Adrenal gland (tissue), 5 donors: ENCODE measurements at regions not wholly inside any gene's neighbourhood (a gene's known extent, or its start where the extent isn't known, plus 50 kb on each side); places are given as distances from the start of the nearest gene placed in this dataset.

Experiments
- POLR2A ChIP-seq, 2 donors: fragments of 450-650 bp; IDR thresholded peaks; one replicate each; pipeline ENCODE4 v1.6.1; 2017; ENCODE audit warnings: antibody characterized with exemption in 2 of 2, mild to moderate bottlenecking in 2 of 2, moderate library complexity in 1 of 2
- TF ChIP-seq, protein P1 (sequence below), 6 experiments: fragments of 450-650 bp in 4 of 6; fragments of 200-600 bp in 2 of 6; sonication (generic) in 1 of 6; IDR thresholded peaks; 1 replicate in 5 of 6; 2 replicates in 1 of 6; pipeline versions ENCODE4 v1.5.1 to v1.8.0; 2016 to 2021; ENCODE audit warnings: antibody characterized with exemption in 6 of 6, mild to moderate bottlenecking in 2 of 6, moderate library complexity in 1 of 6
- donor health status: DM: no; HTN: no; CAD: no.

GRCh38 chr7:37526623-37527022 is 78.0 kb upstream of the ELMO1 start:
- TF ChIP-seq, protein P1, sequence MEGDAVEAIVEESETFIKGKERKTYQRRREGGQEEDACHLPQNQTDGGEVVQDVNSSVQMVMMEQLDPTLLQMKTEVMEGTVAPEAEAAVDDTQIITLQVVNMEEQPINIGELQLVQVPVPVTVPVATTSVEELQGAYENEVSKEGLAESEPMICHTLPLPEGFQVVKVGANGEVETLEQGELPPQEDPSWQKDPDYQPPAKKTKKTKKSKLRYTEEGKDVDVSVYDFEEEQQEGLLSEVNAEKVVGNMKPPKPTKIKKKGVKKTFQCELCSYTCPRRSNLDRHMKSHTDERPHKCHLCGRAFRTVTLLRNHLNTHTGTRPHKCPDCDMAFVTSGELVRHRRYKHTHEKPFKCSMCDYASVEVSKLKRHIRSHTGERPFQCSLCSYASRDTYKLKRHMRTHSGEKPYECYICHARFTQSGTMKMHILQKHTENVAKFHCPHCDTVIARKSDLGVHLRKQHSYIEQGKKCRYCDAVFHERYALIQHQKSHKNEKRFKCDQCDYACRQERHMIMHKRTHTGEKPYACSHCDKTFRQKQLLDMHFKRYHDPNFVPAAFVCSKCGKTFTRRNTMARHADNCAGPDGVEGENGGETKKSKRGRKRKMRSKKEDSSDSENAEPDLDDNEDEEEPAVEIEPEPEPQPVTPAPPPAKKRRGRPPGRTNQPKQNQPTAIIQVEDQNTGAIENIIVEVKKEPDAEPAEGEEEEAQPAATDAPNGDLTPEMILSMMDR (IDR thresholded peaks at IDR 0.05) = no peak
- no peak for TF ChIP-seq POLR2A (IDR thresholded peaks at IDR 0.05)
